Cardiac fibroblast (primary cell): ENCODE measurements at regions not wholly inside any gene's neighbourhood (a gene's known extent, or its start where the extent isn't known, plus 50 kb on each side); places are given as distances from the start of the nearest gene placed in this dataset.
"Not testable (repeated sequence)": the region's sequence is repeated elsewhere in the genome, so short reads cannot be mapped to it uniquely, and the experiment has no call there.

Experiments
- DNase-seq, 2 donors: peaks; one replicate each; pipeline versions ENCODE4 v3.0.0 to v3.0.0-alpha.2; 2010; ENCODE audit warnings: low read depth in 2 of 2
- H3K4me3 ChIP-seq, 2 donors: replicated peaks in 1 of 2; 1 replicate in 1 of 2; 2 replicates in 1 of 2; pipeline ENCODE4 v1.5.1; 2011; ENCODE audit warnings: low read depth in 2 of 2, low read length in 2 of 2, mild to moderate bottlenecking in 2 of 2, moderate library complexity in 1 of 2
- TF ChIP-seq, protein P1 (sequence below): IDR thresholded peaks from one replicate; pipeline ENCODE4 v1.5.1; 2011; ENCODE audit warnings: low read depth, mild to moderate bottlenecking, low read length, inconsistent platforms

DNA sequence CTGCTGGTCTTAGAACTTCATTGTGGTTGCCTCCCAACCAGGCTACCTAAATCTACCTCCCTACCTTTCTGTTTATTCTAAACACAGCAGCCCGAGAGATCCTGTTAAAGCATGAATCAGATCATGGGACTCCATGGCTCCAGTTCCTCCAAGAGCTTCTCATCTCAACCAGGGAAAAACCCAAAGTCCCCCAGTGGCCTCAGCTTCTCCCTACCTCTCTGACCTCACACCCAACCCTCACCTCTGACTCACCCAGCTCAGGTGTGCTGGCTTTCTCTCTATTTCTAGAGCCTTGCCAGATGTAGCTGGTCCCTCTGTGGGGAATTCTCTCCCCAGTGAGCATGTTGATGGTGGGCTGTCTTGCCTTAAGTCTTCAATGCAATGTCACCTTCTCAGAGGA is 93.8 kb upstream of the COPS8 start:
- no peak overlapping the region for H3K4me3 ChIP-seq
- TF ChIP-seq, protein P1, sequence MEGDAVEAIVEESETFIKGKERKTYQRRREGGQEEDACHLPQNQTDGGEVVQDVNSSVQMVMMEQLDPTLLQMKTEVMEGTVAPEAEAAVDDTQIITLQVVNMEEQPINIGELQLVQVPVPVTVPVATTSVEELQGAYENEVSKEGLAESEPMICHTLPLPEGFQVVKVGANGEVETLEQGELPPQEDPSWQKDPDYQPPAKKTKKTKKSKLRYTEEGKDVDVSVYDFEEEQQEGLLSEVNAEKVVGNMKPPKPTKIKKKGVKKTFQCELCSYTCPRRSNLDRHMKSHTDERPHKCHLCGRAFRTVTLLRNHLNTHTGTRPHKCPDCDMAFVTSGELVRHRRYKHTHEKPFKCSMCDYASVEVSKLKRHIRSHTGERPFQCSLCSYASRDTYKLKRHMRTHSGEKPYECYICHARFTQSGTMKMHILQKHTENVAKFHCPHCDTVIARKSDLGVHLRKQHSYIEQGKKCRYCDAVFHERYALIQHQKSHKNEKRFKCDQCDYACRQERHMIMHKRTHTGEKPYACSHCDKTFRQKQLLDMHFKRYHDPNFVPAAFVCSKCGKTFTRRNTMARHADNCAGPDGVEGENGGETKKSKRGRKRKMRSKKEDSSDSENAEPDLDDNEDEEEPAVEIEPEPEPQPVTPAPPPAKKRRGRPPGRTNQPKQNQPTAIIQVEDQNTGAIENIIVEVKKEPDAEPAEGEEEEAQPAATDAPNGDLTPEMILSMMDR, result no peak
- DNase-seq, result no peak

GRCh38 chr2:236993286-236993685 is 92.4 kb upstream of the COPS8 start:
- TF ChIP-seq, protein P1, result no peak
- DNase-seq, result no peak
- H3K4me3 ChIP-seq, result no peak overlapping the region

- no peak for DNase-seq
- TF ChIP-seq, protein P1, result no peak
- no peak overlapping the region for H3K4me3 ChIP-seq
These were observed 91.3 kb upstream of the COPS8 start for GRCh38 chr2:236994361-236994760.

GRCh38 chr2:236997069-236997715 is 88.5 kb upstream of the COPS8 start:
- H3K4me3 ChIP-seq, result no peak overlapping the region
- DNase-seq, result no peak
- TF ChIP-seq, protein P1, result no peak

GRCh38 chr2:236998236-236998635 is 87.5 kb upstream of the COPS8 start:
- H3K4me3 ChIP-seq, result no peak overlapping the region
- TF ChIP-seq, protein P1, result no peak
- peak; percentile 31 to 36 for DNase-seq

GRCh38 chr2:236998758-236999157 is 86.9 kb upstream of the COPS8 start:
- DNase-seq, result no peak
- H3K4me3 ChIP-seq, result no peak overlapping the region
- TF ChIP-seq, protein P1, result no peak

DNA sequence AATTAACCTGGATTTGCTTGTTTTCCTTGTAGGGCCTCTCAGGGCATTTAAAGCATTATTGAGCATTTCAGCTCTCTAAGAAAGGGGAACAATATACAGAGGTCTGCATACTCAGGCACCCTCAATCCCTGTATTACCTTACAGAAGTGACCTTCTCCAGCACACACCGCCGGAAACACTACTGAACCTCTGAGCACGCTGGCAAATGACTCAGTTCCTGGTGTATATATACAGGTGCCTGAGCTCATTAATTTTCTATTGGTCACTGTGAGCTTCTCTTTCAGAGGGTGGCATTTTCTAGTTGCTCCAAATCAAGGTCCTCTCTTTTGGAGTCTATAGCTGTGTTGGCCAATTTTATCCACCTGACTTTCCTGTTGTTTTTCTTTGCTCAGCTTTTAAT is 85.2 kb upstream of the COPS8 start:
- DNase-seq, result no peak
- H3K4me3 ChIP-seq, result no peak overlapping the region
- TF ChIP-seq, protein P1, result no peak

DNA sequence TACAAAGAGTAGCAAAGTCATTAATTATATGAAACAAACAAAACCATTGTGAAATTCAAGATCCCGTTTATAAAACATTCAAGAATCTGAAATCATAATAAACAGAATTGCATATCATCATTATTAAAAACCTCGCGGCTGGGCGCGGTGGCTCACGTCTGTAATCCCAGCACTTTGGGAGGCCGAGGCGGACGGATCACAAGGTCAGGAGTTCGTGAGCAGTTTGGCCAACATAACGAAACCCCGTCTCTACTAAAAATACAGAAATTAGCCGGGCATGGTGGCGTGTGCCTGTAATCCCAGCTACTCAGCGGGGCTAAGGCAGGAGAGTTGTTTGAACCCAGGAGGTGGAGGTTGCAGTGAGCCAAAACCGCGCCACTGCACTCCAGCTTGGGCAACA is 80.3 kb upstream of the COPS8 start:
- DNase-seq, result not testable (repeated sequence)

More for the DNA sequence above, 80.3 kb upstream of the COPS8 start:
- H3K4me3 ChIP-seq, result not testable (repeated sequence)
